ENCODE measurements at regions not wholly inside any gene's neighbourhood (a gene's known extent, or its start where the extent isn't known, plus 50 kb on each side); places are given as distances from the start of the nearest gene placed in this dataset.

DNA sequence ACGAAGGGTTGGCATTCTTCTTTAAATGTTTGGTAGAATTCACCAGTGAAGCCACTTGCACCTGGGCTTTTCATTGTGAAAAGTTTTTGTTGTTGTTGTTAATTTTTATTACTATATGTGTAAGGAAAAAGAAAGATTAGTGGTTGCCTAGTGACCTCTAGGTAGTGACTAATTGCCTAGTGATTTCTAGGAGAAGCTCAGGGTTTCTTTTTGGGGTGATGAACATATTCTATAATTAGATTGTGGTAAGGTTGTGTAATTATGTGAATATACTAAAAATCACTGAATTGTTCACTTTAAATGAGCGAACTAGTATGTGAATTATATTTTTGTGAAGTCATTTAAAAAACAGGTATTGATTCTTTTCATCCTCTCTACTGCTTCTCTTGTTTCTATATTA, 123.8 kb upstream of the TMEM170B start:
- TF ChIP-seq, protein P1, sequence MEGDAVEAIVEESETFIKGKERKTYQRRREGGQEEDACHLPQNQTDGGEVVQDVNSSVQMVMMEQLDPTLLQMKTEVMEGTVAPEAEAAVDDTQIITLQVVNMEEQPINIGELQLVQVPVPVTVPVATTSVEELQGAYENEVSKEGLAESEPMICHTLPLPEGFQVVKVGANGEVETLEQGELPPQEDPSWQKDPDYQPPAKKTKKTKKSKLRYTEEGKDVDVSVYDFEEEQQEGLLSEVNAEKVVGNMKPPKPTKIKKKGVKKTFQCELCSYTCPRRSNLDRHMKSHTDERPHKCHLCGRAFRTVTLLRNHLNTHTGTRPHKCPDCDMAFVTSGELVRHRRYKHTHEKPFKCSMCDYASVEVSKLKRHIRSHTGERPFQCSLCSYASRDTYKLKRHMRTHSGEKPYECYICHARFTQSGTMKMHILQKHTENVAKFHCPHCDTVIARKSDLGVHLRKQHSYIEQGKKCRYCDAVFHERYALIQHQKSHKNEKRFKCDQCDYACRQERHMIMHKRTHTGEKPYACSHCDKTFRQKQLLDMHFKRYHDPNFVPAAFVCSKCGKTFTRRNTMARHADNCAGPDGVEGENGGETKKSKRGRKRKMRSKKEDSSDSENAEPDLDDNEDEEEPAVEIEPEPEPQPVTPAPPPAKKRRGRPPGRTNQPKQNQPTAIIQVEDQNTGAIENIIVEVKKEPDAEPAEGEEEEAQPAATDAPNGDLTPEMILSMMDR (IDR thresholded peaks at IDR 0.05) = no peak
- no peak for TF ChIP-seq POLR2AphosphoS5 (IDR thresholded peaks at IDR 0.05)

Data from stomach (tissue), 4 donors.